Loucy (cell line): ENCODE measurements at regions not wholly inside any gene's neighbourhood (a gene's known extent, or its start where the extent isn't known, plus 50 kb on each side); places are given as distances from the start of the nearest gene placed in this dataset.

Experiments
- EZH2phosphoT487 ChIP-seq: fragments of 200-600 bp; IDR thresholded peaks from 2 replicates; pipeline ENCODE4 v1.6.1; 2018; ENCODE audit warnings: antibody characterized with exemption, mild to moderate bottlenecking, moderate library complexity, borderline replicate concordance
- TF ChIP-seq, protein P1 (sequence below): fragments of 200-600 bp; sonication (generic); conservative IDR thresholded peaks from 2 replicates; pipeline ENCODE4 v1.5.1; 2014; ENCODE audit warnings: mild to moderate bottlenecking, antibody characterized with exemption, low read length

DNA sequence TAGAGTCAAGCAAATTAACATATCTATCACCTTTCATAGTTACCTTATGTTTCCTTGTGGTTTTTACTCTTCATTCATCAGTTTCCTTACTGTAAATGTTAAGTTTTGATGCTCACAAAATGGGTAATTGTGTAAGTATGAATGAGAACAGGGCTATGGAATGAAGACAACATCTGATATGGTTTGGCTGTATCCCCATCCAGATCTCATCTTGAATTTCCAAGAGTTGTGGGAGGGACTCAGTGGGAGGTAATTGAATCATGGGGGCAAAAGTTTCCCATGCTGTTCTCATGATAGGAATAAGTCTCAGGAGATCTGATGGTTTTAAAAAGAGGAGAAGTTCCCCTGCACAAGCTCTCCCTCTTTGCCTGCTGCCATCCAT lies 107.6 kb downstream of the CCDC34 start:
- TF ChIP-seq, protein P1, sequence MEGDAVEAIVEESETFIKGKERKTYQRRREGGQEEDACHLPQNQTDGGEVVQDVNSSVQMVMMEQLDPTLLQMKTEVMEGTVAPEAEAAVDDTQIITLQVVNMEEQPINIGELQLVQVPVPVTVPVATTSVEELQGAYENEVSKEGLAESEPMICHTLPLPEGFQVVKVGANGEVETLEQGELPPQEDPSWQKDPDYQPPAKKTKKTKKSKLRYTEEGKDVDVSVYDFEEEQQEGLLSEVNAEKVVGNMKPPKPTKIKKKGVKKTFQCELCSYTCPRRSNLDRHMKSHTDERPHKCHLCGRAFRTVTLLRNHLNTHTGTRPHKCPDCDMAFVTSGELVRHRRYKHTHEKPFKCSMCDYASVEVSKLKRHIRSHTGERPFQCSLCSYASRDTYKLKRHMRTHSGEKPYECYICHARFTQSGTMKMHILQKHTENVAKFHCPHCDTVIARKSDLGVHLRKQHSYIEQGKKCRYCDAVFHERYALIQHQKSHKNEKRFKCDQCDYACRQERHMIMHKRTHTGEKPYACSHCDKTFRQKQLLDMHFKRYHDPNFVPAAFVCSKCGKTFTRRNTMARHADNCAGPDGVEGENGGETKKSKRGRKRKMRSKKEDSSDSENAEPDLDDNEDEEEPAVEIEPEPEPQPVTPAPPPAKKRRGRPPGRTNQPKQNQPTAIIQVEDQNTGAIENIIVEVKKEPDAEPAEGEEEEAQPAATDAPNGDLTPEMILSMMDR, result no peak
- TF ChIP-seq EZH2phosphoT487, result no peak
